Esophagus squamous epithelium (tissue), 5 donors: ENCODE measurements at regions not wholly inside any gene's neighbourhood (a gene's known extent, or its start where the extent isn't known, plus 50 kb on each side); places are given as distances from the start of the nearest gene placed in this dataset.

ENCODE experiments used
- DNase-seq: peaks from one replicate; lab custom pipeline; 2025; lab: John Stamatoyannopoulos, UW
- H3K27ac ChIP-seq, 4 donors: fragments of 200-600 bp; sonication (generic); one replicate each; pipeline ENCODE4 v1.5.1; 2016 to 2019; ENCODE audit warnings: mild to moderate bottlenecking in 1 of 4
- H3K27me3 ChIP-seq, 4 donors: fragments of 200-600 bp; sonication (generic); 1 replicate in 3 of 4; 2 replicates in 1 of 4; pipeline versions ENCODE4 v1.5.1 to v1.6.0; 2017 to 2021; ENCODE audit warnings: antibody characterized with exemption in 1 of 4
- H3K36me3 ChIP-seq, 3 donors: fragments of 200-600 bp; sonication (generic); one replicate each; pipeline ENCODE4 v1.5.1; 2016 to 2019
- H3K4me1 ChIP-seq, 3 donors: fragments of 200-600 bp; sonication (generic); one replicate each; pipeline ENCODE4 v1.5.1; 2017 to 2019
- H3K4me3 ChIP-seq, 4 donors: fragments of 200-600 bp; sonication (generic); 1 replicate in 3 of 4; 2 replicates in 1 of 4; pipeline ENCODE4 v1.5.1; 2016 to 2019; ENCODE audit warnings: mild to moderate bottlenecking in 2 of 4, moderate library complexity in 1 of 4
- H3K9me3 ChIP-seq, 3 donors: fragments of 200-600 bp; sonication (generic); one replicate each; pipeline ENCODE4 v1.5.1; 2016 to 2019
- CTCF ChIP-seq, 6 experiments: fragments of 450-650 bp in 4 of 6; fragments of 200-600 bp in 2 of 6; sonication (generic) in 2 of 6; IDR thresholded peaks; one replicate each; pipeline ENCODE4 v1.5.1; 2016 to 2019; ENCODE audit warnings: antibody characterized with exemption in 6 of 6, mild to moderate bottlenecking in 4 of 6, moderate library complexity in 4 of 6
- POLR2A ChIP-seq, 4 donors: fragments of 450-650 bp; IDR thresholded peaks; one replicate each; pipeline ENCODE4 v1.6.1; 2017; ENCODE audit warnings: antibody characterized with exemption in 4 of 4, mild to moderate bottlenecking in 4 of 4, moderate library complexity in 3 of 4
- WGBS, 2 donors: methylation state at CpG; one replicate each; pipeline ENCODE4 v1.1.5; 2018; 5-methylcytosine and 5-hydroxymethylcytosine counted together
- intact Hi-C: fragments of 100-400 bp; cut with DNase I; formaldehyde crosslinking; loops from one replicate; pipeline ENCODE4 v1.15.0; 2022
- donor health status: DM: yes; HTN: yes; CAD: no.

- TF ChIP-seq CTCF (IDR thresholded peaks at IDR 0.05) (no peak), POLR2A (IDR thresholded peaks at IDR 0.05) (no peak)
- H3K4me3 ChIP-seq = no peak overlapping the region
- no peak for DNase-seq
- H3K27ac ChIP-seq = no peak overlapping the region
- no peaks in the 10 kb centered on the region for H3K9me3 ChIP-seq
- peaks cover 0 to 15% (median 0%) of the 10 kb centered on the region in 3 donors for H3K4me1 ChIP-seq
- H3K36me3 ChIP-seq = no peaks in the 10 kb centered on the region
- 69 to 77% methylated on average over 9 to 15 of the region's 15 CpGs for WGBS, 2 donors
- no peaks in the 10 kb centered on the region for H3K27me3 ChIP-seq
- intact Hi-C loops = no loop called here
These were observed 146.2 kb upstream of the BCOR start for GRCh38 chrX:40243755-40244515.

- Histone ChIP-seq H3K36me3 (no peaks in the 10 kb centered on the region), H3K27ac (no peak overlapping the region), H3K27me3 (no peaks in the 10 kb centered on the region), H3K4me3 (no peak overlapping the region), H3K9me3 (no peaks in the 10 kb centered on the region), H3K4me1 (peaks cover 0 to 12% (median 0%) of the 10 kb centered on the region in 3 donors)
- DNase-seq = no peak
- intact Hi-C loops = no loop called here
- no peak for TF ChIP-seq CTCF (IDR thresholded peaks at IDR 0.05)
- no peak for TF ChIP-seq POLR2A (IDR thresholded peaks at IDR 0.05)
These were observed 143.1 kb upstream of the BCOR start for GRCh38 chrX:40240844-40241243.

GRCh38 chrX:40237731-40238178 lies 140.0 kb upstream of the BCOR start:
- no peaks in the 10 kb centered on the region for H3K4me1 ChIP-seq
- intact Hi-C loops = no loop called here
- 50 to 65% methylated on average over 2 to 8 of the region's 14 CpGs for WGBS, 2 donors
- no peak overlapping the region for H3K27ac ChIP-seq
- TF ChIP-seq POLR2A (IDR thresholded peaks at IDR 0.05) = no peak
- no peak for TF ChIP-seq CTCF (IDR thresholded peaks at IDR 0.05)
- no peaks in the 10 kb centered on the region for H3K36me3 ChIP-seq
- DNase-seq = no peak
- no peak overlapping the region for H3K4me3 ChIP-seq
- H3K9me3 ChIP-seq = no peaks in the 10 kb centered on the region
- H3K27me3 ChIP-seq = no peaks in the 10 kb centered on the region

- DNase-seq = no peak
- Histone ChIP-seq H3K4me1 (no peaks in the 10 kb centered on the region), H3K9me3 (no peaks in the 10 kb centered on the region), H3K27me3 (no peaks in the 10 kb centered on the region), H3K4me3 (no peak overlapping the region), H3K27ac (no peak overlapping the region), H3K36me3 (no peaks in the 10 kb centered on the region)
- intact Hi-C loops = no loop called here
- 73 to 92% methylated on average over 2 of the region's 2 CpGs for WGBS, 2 donors
- TF ChIP-seq CTCF (IDR thresholded peaks at IDR 0.05) (no peak), POLR2A (IDR thresholded peaks at IDR 0.05) (no peak)
These were observed 132.9 kb upstream of the BCOR start for GRCh38 chrX:40230646-40231045.

GRCh38 chrX:40227125-40227524 lies 129.4 kb upstream of the BCOR start:
- Histone ChIP-seq H3K36me3 (no peaks in the 10 kb centered on the region), H3K27ac (no peak overlapping the region), H3K9me3 (no peaks in the 10 kb centered on the region), H3K27me3 (no peaks in the 10 kb centered on the region), H3K4me3 (no peak overlapping the region), H3K4me1 (no peaks in the 10 kb centered on the region)
- TF ChIP-seq CTCF (IDR thresholded peaks at IDR 0.05) = no peak
- TF ChIP-seq POLR2A (IDR thresholded peaks at IDR 0.05) = no peak
- intact Hi-C loops = no loop called here
- DNase-seq = no peak
- 61 to 89% methylated on average over 4 of the region's 5 CpGs for WGBS, 2 donors
